AG20443 (cell line): ENCODE measurements at regions not wholly inside any gene's neighbourhood (a gene's known extent, or its start where the extent isn't known, plus 50 kb on each side); places are given as distances from the start of the nearest gene placed in this dataset.

Experiments
- DNase-seq: peaks from one replicate; pipeline ENCODE4 v3.0.0; 2012; ENCODE audit warnings: low spot score, mixed read lengths

GRCh38 chr9:120117081-120117480 lies 462.9 kb downstream of the CDK5RAP2 start:
- no peak for DNase-seq

DNA sequence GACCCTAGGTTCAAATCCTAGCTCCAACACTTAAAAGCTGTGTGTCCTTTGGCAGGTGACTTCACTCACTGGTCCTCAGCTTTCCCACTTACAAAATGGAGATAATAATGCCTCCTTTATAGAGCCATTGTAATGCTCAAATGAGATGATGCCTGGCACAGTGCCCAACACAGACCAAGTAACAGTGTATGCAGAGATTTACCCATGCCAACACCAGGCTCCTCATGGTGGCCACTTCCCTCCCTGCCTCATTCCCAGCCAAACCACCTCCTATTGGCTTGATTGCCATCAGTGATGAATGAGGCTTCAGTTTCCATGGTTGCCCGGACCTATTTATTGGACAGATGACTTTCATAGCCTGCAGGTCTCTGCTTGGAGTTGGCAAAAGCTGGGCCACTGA lies 469.4 kb downstream of the CDK5RAP2 start:
- DNase-seq = no peak

- peak; percentile 38 for DNase-seq
Observed at GRCh38 chr9:120109242-120109641, 470.7 kb downstream of the CDK5RAP2 start.

GRCh38 chr9:120107138-120107537 lies 472.8 kb downstream of the CDK5RAP2 start:
- DNase-seq = no peak

- DNase-seq = no peak
Observed at GRCh38 chr9:120104771-120105170, 475.2 kb downstream of the CDK5RAP2 start.

- DNase-seq = no peak
Observed at GRCh38 chr9:120100595-120100994, 479.4 kb downstream of the CDK5RAP2 start.

- no peak for DNase-seq
Observed at GRCh38 chr9:120099065-120099464, 480.9 kb downstream of the CDK5RAP2 start.

- DNase-seq = no peak
Observed at GRCh38 chr9:120098584-120098983, 481.4 kb downstream of the CDK5RAP2 start.

GRCh38 chr9:120091206-120091605 lies 488.8 kb downstream of the CDK5RAP2 start:
- no peak for DNase-seq

GRCh38 chr9:120080849-120081248 lies 499.1 kb downstream of the CDK5RAP2 start:
- DNase-seq = no peak

GRCh38 chr9:120078112-120078511 lies 501.9 kb downstream of the CDK5RAP2 start:
- no peak for DNase-seq

GRCh38 chr9:120071760-120072159 lies 508.2 kb downstream of the CDK5RAP2 start:
- DNase-seq = no peak

DNA sequence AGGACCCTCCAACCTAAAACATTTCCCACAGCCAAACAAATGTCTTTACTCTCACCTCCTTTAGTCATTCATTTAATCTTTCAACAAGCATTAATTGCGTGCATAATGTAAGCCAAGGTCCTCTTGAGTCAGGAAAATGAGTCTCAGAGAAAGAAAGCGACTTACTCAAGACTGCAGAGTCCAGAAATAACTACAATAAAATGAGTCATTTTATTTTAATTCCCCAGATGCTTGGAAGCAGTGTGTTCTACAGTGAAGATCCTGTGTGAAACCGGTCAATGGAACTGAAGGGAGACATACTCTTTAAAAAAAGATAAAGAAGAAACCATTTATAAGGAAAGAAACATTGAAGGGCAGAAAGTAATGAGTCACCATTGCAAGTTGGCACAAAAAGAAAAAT lies 513.7 kb downstream of the CDK5RAP2 start:
- peak; percentile 43 for DNase-seq

- DNase-seq = no peak
Observed at GRCh38 chr9:120065151-120065550, 514.8 kb downstream of the CDK5RAP2 start.

DNA sequence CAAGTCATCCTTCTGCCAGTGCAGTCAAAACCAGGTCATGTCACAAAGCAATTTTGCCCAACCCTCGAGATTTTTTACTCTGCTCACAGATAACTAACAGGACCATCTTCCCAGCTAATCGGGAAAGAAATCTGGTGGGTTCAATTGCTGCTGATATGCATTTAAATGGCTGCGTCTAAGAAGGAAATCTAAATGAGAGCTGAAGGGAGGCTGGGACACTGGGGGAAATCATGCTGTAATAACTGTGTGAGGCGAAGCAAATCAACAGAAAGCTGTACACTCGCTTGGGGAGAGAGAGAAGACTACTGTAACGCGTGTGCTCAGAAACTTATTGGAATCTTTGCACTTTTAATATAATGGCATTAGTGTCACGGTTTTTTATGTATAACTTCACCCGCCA lies 535.0 kb downstream of the CDK5RAP2 start:
- DNase-seq = no peak

- no peak for DNase-seq
Observed at GRCh38 chr9:120043448-120043847, 536.5 kb downstream of the CDK5RAP2 start.

DNA sequence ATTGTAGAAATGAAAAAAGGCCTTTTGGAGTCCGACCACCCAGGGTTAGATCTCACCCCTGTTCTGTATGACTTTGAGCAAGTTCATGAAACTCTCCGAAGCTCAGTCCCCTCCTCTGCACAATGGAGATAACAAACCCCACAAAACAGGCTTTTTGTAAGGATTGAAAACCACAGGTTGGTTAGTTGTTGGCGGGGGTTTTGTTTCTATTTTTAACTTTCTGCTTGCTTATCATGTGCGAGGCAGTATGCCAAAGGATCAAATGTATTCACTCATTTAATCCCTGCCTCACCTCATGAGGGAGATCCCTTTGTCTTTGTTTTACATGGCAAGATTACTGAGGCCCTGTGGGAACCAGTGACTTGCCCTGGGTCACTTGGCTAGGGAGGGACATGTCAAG lies 539.1 kb downstream of the CDK5RAP2 start:
- DNase-seq = no peak

DNA sequence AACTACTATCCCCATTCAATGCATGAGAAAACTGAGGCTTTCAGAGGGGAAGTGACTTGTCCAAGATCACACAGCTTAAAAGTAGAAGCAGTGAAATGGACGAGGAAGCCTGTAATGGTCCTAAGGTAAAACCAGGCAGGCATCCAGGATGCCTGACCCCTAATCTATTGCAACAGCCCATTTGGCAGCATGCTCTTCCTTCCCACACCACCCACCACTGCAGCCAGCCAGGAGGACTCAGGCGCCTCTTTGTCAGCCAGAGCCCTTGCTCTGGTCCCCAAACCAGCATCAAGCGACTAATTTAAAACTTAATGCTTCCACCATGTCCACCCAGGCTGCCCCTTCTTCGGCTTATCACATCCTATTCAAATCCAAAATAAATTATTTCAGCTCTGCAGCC lies 541.6 kb downstream of the CDK5RAP2 start:
- no peak for DNase-seq

DNA sequence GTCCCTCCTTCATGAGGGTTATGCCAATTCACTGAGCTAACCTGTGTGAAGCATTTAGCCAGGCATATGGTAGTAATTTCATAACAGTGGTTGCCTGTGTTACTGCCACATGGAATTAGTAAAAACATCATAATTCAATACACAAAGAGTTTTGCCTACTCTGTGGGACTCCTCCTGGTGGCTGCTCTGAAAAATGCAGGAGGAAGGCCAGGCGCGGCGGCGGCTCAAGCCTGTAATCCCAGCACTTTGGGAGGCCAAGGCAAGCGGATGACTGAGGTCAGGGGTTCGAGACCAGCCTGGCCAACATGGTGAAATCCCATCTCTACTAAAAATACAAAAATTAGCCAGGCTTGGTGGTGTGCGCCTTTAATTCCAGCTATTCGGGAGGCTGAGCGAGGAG lies 547.3 kb downstream of the CDK5RAP2 start:
- DNase-seq = peak; percentile 24

GRCh38 chr9:120030847-120031246 lies 549.1 kb downstream of the CDK5RAP2 start:
- no peak for DNase-seq

- no peak for DNase-seq
Observed at GRCh38 chr9:120018550-120018949, 561.4 kb downstream of the CDK5RAP2 start.

DNA sequence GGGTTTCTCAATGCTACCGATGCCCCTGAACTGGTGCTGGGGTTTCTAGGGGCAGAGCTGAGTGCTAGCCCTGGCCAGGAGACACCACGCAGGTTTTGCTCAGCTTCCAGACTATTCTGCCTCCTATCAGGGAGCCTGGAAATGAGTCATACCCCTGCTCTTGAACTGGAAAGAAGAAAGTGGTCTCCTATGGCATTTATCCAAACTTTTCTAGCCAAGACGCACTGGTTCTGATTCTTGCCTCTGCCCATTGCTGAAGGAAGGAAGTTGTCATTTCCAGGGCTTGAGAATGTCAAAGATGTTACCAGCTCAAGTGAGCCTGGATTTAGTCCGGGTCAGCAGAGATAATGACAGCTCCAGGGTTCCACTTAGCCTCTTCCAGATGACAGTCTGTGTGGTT lies 561.9 kb downstream of the CDK5RAP2 start:
- no peak for DNase-seq

DNA sequence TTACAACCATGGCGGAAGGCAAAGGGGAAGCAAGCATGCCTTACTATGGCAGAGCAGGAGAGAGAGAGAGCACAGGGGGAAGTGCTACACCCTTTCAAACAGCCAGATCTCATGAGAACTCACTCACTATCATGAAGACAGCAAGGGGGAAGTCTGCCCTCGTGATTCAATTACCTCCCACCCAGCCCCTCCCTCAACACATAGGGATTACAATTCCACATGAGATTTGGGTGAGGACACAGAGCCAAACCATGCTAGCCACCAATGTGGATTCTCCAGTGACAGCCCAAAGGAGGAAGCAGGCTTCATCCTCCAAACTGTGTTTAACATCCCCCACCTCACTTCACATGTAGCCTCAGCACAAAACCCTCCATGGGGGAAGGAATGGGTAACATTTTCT lies 563.7 kb downstream of the CDK5RAP2 start:
- no peak for DNase-seq

DNA sequence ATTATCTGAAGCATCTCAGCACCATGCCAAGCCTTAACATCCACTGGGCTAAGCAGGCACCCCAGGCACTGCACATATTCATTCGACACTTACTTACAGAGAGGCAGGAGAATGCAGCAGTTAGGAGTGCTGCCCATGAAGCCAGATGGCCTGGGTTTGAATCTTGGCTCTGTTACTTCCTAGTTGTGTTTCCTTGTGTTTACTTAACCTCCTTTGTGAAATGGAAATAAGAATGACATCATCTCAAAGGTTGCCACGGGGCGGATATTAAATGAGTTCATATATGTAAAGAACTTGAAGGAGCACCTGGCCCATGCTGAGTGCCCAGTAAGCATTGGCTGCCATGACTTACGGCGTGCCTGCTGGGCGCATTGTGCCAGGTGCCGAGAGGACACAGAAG lies 565.2 kb downstream of the CDK5RAP2 start:
- no peak for DNase-seq

DNA sequence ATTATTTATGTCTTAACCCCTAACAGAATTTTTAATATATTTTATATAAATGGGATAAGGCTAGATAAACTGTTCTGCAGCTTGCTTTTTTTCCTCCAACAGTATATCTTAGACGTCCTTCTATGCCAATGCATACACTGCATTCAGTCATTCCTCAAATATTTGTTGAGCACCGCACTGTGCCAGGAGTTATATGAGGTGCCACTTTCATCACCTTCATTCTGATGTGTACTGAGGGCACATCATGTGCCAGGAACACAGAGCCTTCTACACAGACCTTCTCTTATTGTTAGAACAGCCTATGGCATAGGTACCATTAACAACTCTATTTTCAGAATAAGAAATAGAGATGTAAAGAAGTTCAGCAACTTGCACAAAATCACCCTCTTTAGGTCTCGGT lies 570.1 kb downstream of the CDK5RAP2 start:
- no peak for DNase-seq
